ENCODE measurements at regions not wholly inside any gene's neighbourhood (a gene's known extent, or its start where the extent isn't known, plus 50 kb on each side); places are given as distances from the start of the nearest gene placed in this dataset.

DNA sequence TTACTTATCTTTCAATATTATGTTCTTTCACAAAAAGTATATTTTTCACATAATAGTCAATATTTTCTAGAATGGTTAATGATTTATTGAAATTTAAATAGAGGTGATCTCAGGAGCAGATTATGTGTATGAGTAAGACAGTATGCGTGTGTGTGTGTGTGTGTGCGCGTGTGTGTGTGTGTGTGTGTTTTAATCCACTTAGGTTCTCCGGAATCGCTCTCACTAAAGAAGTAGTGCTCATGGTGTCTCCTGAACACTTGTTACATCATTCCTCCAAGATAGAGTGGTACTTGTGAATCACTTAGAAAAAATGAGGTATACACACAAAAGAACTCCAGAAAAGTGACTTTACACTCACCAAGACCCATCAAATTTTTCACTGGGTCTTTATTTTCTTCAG, 91.0 kb upstream of the KCNH7 start:
- no peak for DNase-seq

DNA sequence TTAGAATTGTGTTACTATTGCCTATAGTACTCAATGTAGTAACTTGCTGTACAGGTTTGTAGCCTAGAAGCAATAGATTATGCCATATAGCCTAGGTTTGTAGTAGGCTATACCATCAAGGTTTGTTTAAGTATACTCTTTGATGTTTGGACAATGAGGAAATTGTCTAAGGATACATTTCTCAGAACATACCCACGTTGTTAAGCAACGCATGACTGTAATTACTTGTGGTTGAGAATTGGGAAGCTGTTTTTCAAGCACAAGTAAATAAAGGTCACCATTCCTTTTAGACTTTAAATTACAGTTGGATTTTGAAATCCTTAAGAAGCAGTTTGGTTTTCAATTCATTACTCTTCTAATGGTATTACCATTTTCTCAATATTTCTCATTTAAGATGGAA, 89.8 kb upstream of the KCNH7 start:
- DNase-seq, result peak; percentile 49

DNA sequence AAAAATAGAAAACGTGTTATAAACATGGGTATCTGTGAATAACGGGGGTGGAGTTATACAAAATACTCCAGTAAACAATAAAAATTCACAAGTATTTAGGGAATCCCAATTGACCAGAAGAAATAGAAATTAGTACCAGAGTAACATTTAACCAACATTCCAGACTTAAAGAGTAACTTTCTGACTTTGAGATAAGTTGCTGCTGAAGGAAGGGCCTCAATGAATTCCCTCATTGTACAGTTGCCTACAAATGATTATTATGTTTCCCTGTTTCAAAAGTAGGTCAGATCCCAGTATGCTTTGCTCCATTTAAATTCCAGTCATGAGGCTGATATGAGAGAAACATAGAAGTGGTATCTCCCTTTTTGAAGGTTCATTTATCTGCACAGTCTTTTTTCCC, 88.3 kb upstream of the KCNH7 start:
- DNase-seq, result no peak

DNA sequence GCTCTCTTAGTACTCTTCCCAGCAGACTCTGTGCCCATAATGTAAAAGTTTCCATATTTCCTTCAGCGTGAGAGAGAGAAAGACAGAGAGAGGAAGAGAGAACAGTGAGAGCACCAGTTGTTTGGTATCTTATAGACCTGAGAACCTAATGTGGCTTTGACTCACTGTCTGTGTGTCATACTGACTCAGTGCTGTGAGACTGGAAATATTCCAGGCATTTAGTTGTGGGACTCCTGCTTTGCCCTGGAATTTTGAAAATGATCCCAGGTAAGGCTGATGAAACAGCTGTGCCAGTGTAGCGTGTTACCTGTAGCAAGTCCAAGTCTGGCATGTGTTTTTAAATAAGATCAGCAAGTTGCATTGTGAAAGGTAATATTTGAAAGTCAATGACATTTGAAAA, 87.9 kb upstream of the KCNH7 start:
- DNase-seq, result no peak

DNA sequence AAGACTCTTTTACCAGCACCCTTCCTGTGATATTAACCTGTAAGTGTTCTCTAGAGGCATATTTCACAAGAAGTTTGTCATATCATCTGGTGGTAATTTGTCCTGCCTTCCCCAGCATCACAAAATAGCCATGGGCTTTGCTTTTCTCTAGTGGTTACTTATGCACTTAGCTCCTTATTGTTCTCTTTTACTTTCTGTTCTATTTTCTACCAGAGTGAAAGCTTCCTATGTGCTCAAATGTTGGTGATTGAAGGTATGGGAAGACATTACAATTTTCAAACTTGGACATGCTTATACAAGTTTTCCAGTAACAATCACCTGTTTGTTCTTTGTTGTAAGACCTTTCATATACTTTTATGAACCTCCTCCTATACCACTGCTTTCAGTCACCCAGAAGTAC, 87.0 kb upstream of the KCNH7 start:
- DNase-seq, result no peak

DNA sequence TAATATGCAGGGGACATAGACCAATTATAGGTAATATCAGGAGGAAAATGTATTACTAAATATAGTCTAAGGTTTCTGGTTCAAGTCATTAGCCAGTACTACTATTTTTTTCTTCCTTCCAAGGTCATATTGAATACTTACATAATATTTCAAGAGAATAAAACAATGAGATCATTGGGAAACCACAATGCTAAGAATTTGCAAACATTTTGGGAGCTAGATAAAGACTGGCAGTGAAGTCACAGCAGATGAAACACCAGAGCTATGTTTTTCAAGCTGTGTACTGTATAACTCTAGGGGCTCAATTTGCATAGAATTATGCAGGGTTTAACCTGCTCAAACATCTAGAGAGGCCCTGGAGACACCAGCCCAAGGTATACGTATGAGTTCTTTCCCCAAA, 80.5 kb upstream of the KCNH7 start:
- DNase-seq, result no peak

DNA sequence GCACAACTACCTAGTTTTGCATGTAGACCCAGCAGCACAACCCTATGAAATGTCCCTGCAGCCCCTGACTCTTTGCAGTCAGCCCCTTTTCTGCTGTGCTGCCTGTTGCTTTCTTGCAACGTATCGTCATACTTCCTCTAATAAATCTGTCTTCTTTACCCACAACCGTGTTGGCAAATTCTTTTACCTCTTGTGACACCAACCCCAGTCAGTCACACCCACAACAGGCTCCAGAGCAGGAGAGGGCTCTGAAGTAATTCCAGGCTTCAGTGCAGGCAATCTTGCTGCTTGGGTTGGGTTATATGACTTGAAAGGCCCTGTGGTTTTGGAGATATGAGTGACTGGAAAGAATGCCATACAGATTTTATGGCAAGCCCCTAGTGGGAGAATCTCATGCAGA, 79.1 kb upstream of the KCNH7 start:
- DNase-seq, result peak; percentile 45

DNA sequence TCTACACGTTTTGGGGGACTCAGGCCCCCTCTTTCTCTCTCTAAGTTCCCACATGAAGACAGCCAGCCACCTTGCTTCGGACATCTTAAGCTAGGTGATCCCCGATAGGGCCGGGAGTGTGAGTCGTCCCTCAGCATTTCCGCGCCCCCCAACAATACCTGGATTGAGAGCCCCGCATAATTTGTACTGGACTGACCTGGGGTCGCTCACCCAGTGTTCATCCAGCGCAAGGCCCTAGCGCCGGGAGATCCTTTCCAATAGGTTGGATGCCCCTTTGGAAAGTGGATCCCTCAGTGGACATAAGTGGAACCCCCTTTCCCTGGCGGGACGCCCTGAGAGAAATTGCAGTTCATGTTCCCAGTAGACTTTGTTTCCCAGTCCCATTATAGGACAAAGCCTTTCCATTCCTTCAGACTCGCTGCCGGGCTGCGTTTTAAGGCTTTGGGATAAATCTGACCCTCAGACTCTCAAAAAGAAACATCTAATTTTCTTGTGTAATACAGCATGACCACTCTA, 77.8 kb upstream of the KCNH7 start:
- no peak for DNase-seq

DNA sequence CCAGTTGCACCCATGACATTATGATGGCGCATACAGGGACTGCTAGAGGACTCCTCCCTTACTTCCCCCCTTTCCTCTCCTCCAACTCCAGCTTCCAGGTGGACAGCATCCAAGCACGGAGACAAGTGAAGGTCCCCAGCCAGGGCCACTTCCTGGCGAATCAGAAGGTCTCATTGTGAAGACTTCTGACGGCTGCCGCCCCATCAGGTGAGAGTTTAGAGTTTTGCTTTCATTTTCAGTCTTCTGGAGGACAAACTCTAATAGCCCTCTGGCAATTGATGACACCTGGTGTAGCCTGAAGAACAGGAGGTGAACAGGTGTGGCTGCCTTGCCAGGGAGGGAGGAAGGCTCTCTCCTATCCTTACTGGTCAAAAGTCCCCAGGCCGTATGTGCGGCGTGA, 77.3 kb upstream of the KCNH7 start:
- no peak for DNase-seq

DNA sequence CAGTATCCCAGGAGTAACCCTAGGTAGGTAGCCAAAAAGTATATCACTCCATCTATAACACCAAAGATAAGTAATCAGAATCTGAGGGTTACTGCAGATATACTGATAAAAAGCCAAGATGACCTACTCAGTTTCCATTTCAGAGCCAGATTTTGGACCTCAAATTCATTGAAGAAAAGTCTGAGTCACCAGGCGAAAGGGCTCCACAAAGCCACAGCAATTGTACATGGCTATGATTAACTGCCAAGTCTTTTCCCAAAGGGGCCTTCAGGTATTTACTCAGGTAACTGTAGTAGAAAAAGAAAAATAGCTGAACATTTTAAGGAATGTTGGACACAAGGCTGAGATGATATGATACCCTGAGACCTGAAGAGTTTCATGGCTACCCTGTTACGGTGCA, 75.6 kb upstream of the KCNH7 start:
- DNase-seq, result no peak

DNA sequence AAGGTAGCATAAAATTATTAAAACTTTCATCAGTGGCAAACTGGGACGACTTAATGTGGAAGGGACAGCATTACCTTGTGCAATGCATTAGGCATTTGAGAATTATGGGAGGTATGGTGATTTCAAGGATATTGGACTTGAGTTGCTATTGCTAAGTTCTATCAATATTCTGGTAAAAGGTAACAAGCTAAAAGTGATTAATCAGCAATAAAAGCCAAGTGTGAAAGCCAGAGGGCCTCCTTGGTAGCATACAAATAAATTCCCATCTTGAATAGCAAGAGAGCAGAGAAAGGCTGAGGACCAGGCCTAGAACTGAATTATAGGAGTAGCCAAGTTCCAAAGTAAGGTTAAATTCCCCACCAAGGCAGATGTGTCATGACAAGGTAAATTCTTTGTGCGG, 74.2 kb upstream of the KCNH7 start:
- no peak for DNase-seq

DNA sequence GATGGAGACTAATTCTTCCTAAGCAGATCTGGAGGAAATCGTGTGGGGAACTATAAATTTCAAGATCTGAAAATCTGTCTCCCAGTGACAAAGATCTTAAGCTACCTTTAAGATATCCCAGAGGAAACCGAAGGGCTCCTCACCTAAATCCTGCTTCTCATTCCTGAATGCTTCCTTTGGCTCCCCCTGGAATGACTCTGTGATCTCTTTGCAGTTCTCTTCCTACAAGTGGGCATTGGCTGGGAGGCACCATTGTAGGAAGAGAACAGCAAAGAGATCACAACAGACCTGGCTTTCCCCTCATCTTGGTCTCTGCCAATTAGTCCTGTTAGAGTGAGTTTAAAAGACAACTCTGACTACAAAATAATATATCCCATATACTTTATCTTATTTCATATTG, 70.0 kb upstream of the KCNH7 start:
- no peak for DNase-seq

DNA sequence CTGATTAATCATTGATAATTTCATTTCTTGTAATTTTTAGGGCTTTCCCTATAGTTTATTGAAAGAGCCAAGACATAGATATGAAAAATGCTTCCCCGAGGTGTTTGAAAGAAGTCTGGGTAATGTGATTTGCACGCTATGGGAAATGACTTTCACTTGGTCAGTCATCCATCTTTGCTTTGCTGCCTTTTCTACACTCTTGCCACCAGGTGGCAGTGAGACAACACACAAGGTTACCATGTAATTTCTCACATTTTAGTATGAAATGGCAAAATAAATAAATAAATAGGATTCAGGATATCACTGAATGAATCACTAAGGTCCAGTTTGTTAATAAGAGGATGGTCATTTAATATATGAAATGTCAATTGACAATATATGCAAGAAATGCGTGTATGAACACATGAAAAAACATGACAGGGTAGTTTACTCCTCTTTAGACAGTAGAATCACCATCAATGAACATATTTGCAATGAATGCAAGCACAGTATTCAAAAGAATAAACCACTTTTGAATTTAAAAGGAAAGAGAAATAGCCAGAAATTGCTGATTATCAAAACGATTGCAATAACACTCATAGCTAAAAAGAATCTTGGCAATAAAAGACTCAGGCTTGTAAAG, 52.2 kb upstream of the KCNH7 start:
- peak; percentile 77 for DNase-seq

DNA sequence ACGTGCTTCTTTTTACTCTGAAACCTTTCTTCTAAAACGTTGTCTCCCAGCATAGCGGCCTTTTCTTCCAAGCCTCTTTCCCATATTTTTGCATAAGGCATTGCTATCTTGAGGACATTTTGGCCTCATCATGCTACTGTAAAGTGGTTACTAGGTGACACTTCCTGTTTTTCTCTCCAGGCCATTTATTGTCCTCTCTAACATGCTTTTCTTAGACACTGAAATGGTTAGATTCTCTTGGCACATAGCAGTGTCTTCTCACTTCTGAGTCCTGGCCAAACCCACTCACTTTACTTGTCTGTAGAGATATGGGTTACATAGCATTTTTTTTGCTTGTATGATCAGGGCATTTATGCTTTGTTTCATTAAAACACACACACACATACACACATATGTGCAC, 50.1 kb upstream of the KCNH7 start:
- DNase-seq, result peak; percentile 60

All from hematopoietic multipotent progenitor cell treated with erythropoietin and hydrocortisone succinate and interleukin-3 and kit ligand, for 4 days (in vitro differentiated cells).